ENCODE measurements at regions not wholly inside any gene's neighbourhood (a gene's known extent, or its start where the extent isn't known, plus 50 kb on each side); places are given as distances from the start of the nearest gene placed in this dataset.

DNA sequence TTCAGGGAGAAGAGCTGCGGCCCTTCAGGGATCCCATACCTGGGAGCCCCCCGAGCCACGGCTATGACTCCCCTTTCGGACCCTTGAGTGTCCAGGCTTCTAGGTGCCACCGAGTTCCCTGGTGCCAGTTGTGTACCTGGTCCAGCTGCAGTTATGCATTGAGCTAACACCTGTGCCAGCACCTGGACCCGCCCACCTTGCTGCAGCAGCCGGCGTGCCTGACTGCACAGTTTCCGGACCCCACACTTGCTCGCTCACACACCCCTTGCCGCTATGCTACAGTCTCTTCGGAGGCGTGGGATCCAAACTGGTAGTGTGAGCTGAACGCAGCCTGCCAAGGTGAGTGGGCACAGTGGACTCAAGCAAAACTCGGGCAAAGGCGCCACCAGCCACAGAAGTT is 284.5 kb upstream of the ROBO1 start:
- DNase-seq (ENCODE audit: low spot score), result no peak

DNA sequence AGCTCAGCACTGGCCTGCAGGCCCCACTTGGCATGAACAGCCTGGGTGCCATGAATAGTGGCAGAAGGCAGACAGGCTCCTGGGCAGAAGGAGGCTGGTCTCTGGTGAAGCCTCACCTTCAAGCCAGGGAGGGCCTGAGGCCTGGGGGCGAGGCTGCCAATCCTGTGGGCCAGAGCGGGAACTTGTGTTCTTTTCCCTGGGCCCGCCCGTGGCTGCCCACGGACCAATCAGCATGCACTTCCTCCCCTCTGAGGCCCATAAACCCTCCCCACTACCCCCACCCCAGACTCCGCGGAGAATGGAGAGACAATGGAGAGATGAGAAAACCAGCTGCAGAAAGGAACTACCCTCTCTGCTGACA is 283.8 kb upstream of the ROBO1 start:
- DNase-seq (ENCODE audit: low spot score), result no peak

- no peak for DNase-seq (ENCODE audit: low spot score)
Measured at GRCh38 chr3:80050826-80051601, 283.2 kb upstream of the ROBO1 start.

- no peak for DNase-seq (ENCODE audit: low spot score)
Measured at GRCh38 chr3:80043226-80043625, 275.4 kb upstream of the ROBO1 start.

DNA sequence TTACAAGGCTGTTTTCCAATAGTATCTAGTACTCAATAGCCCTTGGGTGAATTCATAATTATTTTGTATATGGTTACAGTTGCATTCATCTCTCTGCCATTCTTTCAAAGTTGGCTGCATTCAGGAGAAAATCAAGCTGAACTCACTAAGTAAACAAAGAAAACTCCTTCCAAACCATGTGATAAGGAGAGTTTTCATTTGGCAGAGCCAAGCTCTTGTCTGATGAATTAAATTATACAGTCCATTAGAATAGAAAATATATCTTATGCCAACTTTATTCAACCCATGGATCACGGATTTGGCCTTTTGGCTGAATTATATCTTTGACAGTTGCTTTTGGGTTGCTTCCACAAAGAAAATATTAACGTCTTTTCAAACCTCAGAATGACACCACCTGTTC is 272.3 kb upstream of the ROBO1 start:
- no peak for DNase-seq (ENCODE audit: low spot score)

DNA sequence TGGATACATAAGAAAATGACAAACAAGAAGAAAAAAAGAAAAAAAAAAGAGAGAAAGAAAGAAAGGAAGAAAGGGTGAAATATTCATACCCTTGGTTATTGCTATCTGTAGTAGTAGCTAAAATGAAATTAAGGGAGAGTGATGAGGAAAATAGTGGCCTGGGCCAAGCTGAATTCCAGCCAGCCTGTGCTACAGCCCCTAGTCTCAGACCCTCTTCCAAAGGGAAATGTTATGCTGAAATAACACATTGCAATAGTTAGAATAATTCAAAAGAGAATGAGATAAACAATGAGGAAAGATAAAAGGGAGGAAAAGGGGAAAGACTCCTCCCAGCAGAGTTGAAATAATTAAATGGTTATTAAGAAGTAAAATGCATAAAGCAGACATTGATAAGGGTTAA is 268.4 kb upstream of the ROBO1 start:
- DNase-seq (ENCODE audit: low spot score), result no peak

DNA sequence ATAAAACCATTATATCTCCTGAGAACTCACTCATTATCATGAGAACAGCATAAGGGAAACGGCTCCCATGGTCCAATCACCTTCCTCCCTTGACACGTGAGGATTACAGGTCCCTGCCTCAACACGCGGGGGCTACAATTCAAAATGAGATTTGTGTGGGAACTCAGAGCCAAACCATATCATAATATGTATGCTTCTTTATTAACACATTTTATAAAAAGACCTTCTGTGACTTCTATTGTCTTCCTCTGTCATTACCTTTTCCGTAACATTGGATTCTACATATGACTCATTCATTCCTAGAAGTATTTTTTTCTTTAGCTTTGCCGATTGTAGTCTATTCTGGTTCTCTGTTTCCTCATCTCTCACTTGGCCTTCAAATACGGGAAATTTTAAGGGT is 267.2 kb upstream of the ROBO1 start:
- no peak for DNase-seq (ENCODE audit: low spot score)

- no peak for DNase-seq (ENCODE audit: low spot score)
Measured at GRCh38 chr3:80023010-80023409, 255.2 kb upstream of the ROBO1 start.

GRCh38 chr3:80018375-80018774 is 250.6 kb upstream of the ROBO1 start:
- DNase-seq (ENCODE audit: low spot score), result no peak

GRCh38 chr3:80017369-80017768 is 249.6 kb upstream of the ROBO1 start:
- DNase-seq (ENCODE audit: low spot score), result no peak

GRCh38 chr3:80014576-80014975 is 246.8 kb upstream of the ROBO1 start:
- no peak for DNase-seq (ENCODE audit: low spot score)

GRCh38 chr3:80010021-80010571 is 242.3 kb upstream of the ROBO1 start:
- DNase-seq (ENCODE audit: low spot score), result no peak

DNA sequence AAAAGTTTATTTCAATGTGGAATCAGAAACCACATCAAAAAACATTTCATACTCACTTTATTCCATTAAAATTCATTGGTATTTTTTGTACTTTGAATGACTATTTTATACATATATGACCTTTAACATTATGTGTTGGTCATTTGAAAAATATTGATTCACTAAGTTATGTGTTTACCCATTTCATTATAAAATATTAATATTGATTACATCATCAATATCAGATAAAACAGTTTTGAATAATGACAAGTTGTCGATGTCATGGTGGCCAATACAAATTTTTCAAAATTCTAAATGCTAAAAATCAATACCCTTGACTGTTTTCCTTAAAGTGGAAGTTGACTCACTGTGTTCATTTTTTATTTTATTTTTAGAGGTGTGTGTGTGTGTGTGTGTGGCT is 239.7 kb upstream of the ROBO1 start:
- no peak for DNase-seq (ENCODE audit: low spot score)

DNA sequence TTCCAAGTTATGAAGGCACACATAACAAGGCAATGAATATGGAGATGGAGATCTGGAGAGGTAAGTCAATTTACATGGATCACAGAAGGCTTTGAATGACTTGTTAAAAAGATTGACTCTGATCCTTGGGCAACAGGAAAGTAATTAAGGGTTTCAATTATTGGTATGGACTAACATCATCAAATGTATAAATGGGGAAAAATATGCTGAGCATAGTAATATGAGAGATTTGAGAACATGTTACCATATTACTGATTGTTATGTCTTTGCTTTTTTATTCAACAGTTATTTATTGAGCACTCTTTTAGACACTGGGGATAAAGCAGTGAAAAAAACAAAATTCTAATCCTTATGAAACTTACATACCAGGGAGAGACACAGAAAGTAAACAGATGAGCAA is 238.5 kb upstream of the ROBO1 start:
- DNase-seq (ENCODE audit: low spot score), result no peak

- DNase-seq (ENCODE audit: low spot score), result no peak
Measured at GRCh38 chr3:80000022-80000421, 232.2 kb upstream of the ROBO1 start.

GRCh38 chr3:79994397-79994796 is 226.6 kb upstream of the ROBO1 start:
- no peak for DNase-seq (ENCODE audit: low spot score)

- DNase-seq (ENCODE audit: low spot score), result no peak
Measured at GRCh38 chr3:79986338-79986737, 218.5 kb upstream of the ROBO1 start.

GRCh38 chr3:79985816-79986215 is 218.0 kb upstream of the ROBO1 start:
- DNase-seq (ENCODE audit: low spot score), result no peak

DNA sequence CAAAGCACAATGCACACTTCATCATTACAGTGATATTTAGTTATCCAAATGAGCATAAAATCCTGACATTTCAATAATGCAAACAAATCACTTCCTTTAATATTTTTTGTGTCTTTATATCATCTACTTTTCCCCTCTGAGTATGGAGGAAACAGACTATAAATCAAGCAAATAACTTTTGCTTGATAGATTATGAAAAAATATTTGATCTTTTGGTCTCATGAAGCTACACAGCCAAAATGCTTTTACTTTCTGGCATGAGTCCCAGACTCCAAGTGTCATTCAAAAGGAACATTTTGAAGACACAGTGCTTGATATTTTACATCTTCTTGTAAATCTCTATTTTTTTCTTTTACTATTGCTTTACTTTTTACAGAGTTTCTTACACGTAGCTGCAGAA is 215.3 kb upstream of the ROBO1 start:
- no peak for DNase-seq (ENCODE audit: low spot score)

GRCh38 chr3:79979990-79980389 is 212.2 kb upstream of the ROBO1 start:
- DNase-seq (ENCODE audit: low spot score), result no peak

DNA sequence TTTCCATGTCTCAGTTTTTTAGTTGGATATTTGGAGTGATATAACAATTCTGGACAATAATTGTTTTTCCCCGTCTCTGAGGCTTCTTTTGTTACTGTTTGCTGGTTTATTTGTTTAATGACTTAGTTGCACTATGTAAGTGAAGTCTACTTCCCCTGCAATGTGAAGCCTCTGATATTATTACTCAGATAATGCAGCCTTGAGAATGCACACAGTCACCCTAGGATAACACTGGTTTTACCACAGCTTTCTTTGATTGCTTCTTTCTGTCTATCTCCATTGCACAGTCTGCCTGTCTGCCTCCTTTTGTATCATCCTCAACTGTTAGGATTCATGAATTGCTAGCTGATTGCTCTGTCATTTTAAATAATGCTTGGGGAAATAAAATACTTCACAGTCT is 208.7 kb upstream of the ROBO1 start:
- no peak for DNase-seq (ENCODE audit: low spot score)

- DNase-seq (ENCODE audit: low spot score), result no peak
Measured at GRCh38 chr3:79973917-79974595, 206.3 kb upstream of the ROBO1 start.

GRCh38 chr3:79973482-79973881 is 205.7 kb upstream of the ROBO1 start:
- DNase-seq (ENCODE audit: low spot score), result no peak

DNA sequence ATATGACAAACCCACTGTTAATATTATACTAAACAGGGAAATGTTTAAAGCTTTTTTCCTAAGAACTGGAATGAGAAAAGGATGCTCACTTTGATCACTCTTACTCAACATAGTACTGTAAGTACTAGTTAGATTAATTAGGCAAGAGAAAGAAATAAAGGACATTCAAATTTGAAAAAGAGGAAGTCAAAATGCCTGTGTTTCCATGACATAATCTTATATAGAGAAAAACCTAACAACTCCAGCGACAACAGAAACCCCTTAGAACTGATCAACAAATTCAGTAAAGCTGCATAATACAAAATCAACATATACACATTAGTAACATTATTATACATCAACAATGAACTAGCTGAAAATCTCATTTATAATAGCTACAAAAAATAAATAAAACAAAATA is 200.6 kb upstream of the ROBO1 start:
- DNase-seq (ENCODE audit: low spot score), result no peak
